ENCODE measurements at regions not wholly inside any gene's neighbourhood (a gene's known extent, or its start where the extent isn't known, plus 50 kb on each side); places are given as distances from the start of the nearest gene placed in this dataset.

DNA sequence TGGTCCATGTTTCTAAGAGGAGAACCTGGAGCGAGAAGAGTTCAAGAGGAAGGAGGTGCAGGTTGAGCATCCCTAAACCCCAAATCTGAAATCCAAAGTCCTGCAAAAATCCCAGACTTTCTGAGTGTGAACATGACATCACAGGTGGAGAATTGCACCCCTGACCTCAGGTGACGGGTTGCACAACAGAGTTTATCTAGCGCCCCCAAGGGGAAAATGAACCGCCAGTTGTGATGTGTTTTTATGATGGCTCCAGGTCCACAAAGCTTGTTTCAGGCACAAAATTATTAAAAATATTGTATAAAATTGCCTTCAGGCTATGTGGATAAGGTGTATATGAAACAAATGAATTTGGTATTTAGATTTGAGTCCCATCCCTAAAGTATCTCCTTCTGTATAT lies 420.0 kb downstream of the GABRB3 start:
- intact Hi-C loops (cut with micrococcal nuclease), result no loop called here
- no peak overlapping the region for H3K27ac ChIP-seq (replicated peaks)
- no peak for DNase-seq

DNA sequence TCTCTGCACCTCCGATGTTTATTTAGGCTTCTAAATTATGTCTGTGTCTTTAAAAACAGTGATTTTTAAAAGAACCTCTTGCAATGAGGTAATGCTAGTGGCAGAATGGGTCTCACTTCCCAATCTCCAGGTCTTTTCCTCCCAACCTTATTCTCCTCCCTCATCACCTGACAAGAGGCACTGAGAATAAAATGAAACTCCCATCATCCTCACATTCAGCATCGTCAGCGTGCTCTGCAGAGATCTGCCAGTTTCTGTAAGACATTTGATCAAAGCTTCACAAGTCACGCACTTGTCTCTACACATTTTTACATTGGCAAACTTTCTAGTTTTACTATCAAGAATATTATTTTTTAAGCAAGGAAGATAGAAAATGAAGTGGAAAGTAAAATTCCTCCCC lies 420.5 kb downstream of the GABRB3 start:
- intact Hi-C loops (cut with micrococcal nuclease), result no loop called here
- no peak overlapping the region for H3K27ac ChIP-seq (replicated peaks)

More for the DNA sequence above, 420.0 kb downstream of the GABRB3 start:
- peaks cover 8% of the 10 kb centered on the region for H3K9me3 ChIP-seq (replicated peaks)
- TF ChIP-seq, protein P1, sequence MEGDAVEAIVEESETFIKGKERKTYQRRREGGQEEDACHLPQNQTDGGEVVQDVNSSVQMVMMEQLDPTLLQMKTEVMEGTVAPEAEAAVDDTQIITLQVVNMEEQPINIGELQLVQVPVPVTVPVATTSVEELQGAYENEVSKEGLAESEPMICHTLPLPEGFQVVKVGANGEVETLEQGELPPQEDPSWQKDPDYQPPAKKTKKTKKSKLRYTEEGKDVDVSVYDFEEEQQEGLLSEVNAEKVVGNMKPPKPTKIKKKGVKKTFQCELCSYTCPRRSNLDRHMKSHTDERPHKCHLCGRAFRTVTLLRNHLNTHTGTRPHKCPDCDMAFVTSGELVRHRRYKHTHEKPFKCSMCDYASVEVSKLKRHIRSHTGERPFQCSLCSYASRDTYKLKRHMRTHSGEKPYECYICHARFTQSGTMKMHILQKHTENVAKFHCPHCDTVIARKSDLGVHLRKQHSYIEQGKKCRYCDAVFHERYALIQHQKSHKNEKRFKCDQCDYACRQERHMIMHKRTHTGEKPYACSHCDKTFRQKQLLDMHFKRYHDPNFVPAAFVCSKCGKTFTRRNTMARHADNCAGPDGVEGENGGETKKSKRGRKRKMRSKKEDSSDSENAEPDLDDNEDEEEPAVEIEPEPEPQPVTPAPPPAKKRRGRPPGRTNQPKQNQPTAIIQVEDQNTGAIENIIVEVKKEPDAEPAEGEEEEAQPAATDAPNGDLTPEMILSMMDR (IDR thresholded peaks at IDR 0.05; ENCODE audit: borderline replicate concordance), result no peak
- no peaks in the 10 kb centered on the region for H3K4me1 ChIP-seq
- no peaks in the 10 kb centered on the region for H3K36me3 ChIP-seq
- no peak overlapping the region for H3K4me3 ChIP-seq
- H3K27me3 ChIP-seq (ENCODE audit: low read depth), result no peaks in the 10 kb centered on the region

DNA sequence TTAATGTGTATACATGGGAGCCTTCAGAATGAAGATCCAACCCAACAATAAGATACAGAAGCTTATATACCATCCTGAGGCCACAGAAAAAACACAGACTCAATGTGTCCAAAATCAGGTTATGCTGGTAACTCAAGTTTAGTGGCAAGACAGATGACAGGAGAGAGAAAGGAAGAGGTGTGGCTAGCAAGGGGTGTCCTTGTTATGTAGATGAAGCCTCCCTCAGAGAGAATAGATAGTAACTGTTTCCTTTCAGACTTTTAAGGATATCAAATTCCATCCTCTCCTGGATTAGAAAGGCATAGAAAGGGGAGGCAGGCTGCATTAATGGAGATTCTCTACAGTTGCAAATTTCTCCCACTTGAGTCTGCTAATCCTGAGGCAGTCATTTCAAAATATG lies 447.4 kb downstream of the GABRB3 start:
- intact Hi-C loops (cut with micrococcal nuclease), result no loop called here
- TF ChIP-seq, protein P1 (IDR thresholded peaks at IDR 0.05; ENCODE audit: borderline replicate concordance), result no peak

More for the DNA sequence above, 420.5 kb downstream of the GABRB3 start:
- TF ChIP-seq, protein P1 (IDR thresholded peaks at IDR 0.05; ENCODE audit: borderline replicate concordance), result no peak
- DNase-seq, result no peak
- Histone ChIP-seq H3K9me3 (replicated peaks) (peaks cover 8% of the 10 kb centered on the region), H3K4me3 (no peak overlapping the region), H3K27me3 (ENCODE audit: low read depth) (no peaks in the 10 kb centered on the region), H3K36me3 (no peaks in the 10 kb centered on the region), H3K4me1 (no peaks in the 10 kb centered on the region)

DNA sequence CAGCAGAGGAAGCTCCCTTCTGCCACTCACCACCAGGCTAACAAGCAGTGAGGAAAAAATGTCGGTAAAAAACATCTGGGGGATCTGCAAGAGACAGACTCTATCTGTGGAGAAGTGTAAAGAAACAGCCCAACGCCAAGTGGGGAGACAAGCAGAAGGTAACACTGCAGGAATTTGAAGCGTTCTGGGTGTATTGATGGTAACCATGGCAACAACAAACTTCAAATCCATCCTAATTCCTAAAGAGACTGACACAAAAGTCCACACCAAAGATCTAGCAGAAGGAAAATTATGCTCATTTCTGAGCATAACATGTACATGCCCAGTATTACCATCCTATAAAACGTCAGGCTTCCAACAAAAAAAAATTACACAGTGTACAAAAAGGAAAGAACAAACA lies 449.3 kb downstream of the GABRB3 start:
- intact Hi-C loops (cut with micrococcal nuclease), result no loop called here
- Histone ChIP-seq H3K27me3 (ENCODE audit: low read depth) (no peaks in the 10 kb centered on the region), H3K4me3 (no peak overlapping the region), H3K27ac (replicated peaks) (no peak overlapping the region), H3K9me3 (replicated peaks) (no peaks in the 10 kb centered on the region), H3K36me3 (no peaks in the 10 kb centered on the region), H3K4me1 (no peaks in the 10 kb centered on the region)
- TF ChIP-seq, protein P1 (IDR thresholded peaks at IDR 0.05; ENCODE audit: borderline replicate concordance), result no peak
- no peak for DNase-seq

More for the DNA sequence above, 447.4 kb downstream of the GABRB3 start:
- Histone ChIP-seq H3K27me3 (ENCODE audit: low read depth) (no peaks in the 10 kb centered on the region), H3K36me3 (no peaks in the 10 kb centered on the region), H3K4me1 (no peaks in the 10 kb centered on the region), H3K4me3 (no peak overlapping the region), H3K9me3 (replicated peaks) (no peaks in the 10 kb centered on the region), H3K27ac (replicated peaks) (no peak overlapping the region)
- no peak for DNase-seq

DNA sequence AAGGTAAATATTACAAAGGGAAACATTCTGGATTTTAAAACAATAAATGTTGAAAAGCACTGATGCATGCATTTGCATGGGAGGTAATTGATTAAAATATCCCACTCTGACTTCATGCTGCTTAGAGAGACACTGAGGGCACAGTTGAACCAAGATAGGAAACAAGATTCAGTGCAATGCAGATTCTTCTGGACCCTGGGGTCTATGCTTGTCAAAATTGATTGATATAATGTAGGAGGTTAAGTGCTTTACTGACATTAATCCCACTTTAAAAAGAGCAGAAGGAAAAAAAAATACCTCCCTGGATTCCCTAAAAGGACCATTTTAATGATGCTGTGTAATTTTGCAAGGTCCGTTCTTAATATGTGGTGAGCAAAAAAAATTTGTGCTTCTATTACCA lies 454.2 kb downstream of the GABRB3 start:
- H3K9me3 ChIP-seq (replicated peaks), result no peaks in the 10 kb centered on the region
- no peak overlapping the region for H3K27ac ChIP-seq (replicated peaks)
- no peaks in the 10 kb centered on the region for H3K27me3 ChIP-seq (ENCODE audit: low read depth)
- H3K4me3 ChIP-seq, result no peak overlapping the region
- DNase-seq, result no peak
- TF ChIP-seq, protein P1 (IDR thresholded peaks at IDR 0.05; ENCODE audit: borderline replicate concordance), result no peak
- intact Hi-C loops (cut with micrococcal nuclease), result no loop called here
- H3K4me1 ChIP-seq, result no peaks in the 10 kb centered on the region
- H3K36me3 ChIP-seq, result no peaks in the 10 kb centered on the region

DNA sequence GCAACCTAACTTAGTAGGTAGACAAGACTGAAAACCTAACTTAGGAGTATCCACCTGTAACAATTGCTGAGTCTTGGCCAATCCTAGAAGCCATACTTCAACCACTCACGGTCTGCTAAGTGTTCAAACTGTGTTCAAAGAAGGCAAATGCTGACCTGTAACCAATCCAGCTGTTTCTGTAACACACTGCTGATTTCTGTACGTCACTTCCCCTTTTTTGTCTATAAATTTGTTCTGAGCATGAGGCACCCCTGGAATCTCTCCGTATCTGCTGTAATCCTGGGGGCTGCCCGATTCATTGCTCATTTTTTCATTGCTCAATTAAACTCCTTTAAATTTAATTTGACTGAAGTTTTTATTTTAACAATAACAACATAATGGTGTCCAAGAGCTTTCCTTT lies 451.4 kb upstream of the ATP10A start:
- H3K9me3 ChIP-seq (replicated peaks), result peaks cover 8% of the 10 kb centered on the region
- no peak for DNase-seq
- no peaks in the 10 kb centered on the region for H3K36me3 ChIP-seq
- H3K27ac ChIP-seq (replicated peaks), result no peak overlapping the region
- H3K27me3 ChIP-seq (ENCODE audit: low read depth), result no peaks in the 10 kb centered on the region
- no peak overlapping the region for H3K4me3 ChIP-seq
- H3K4me1 ChIP-seq, result peaks cover 5% of the 10 kb centered on the region
- intact Hi-C loops (cut with micrococcal nuclease), result no loop called here
- TF ChIP-seq, protein P1 (IDR thresholded peaks at IDR 0.05; ENCODE audit: borderline replicate concordance), result no peak

Data from left ventricle myocardium inferior (tissue), 1 donor.